IMR-90 (cell line): ENCODE measurements at regions not wholly inside any gene's neighbourhood (a gene's known extent, or its start where the extent isn't known, plus 50 kb on each side); places are given as distances from the start of the nearest gene placed in this dataset.

Source experiments
- ATAC-seq: fragments of 200-7000 bp; cut with Tn5 transposase; 2 replicates; pipeline ENCODE4 v1.9.1; 2020; ENCODE audit warnings: low read depth, mild to moderate bottlenecking, moderate library complexity
- BruUV-seq: library from RNA; stranded (reverse); fragments of 400-500 nt; replicated peaks from 2 replicates; lab custom pipeline; 2021; lab: Mats Ljungman, UMichigan
- CTCF ChIA-PET: fragments of 300-600 bp; formaldehyde crosslinking; extraction: SDS; loops from one replicate; lab custom pipeline; 2021; ENCODE audit warnings: antibody characterized with exemption; lab: Yijun Ruan, JAX
- POLR2A ChIA-PET: fragments of 300-600 bp; sonication (Branson Sonifier 250); formaldehyde crosslinking; loops from one replicate; lab custom pipeline; 2022; ENCODE audit warnings: antibody characterized with exemption; ENCODE audit not compliant: unreplicated experiment; lab: Charles Lee
- DNase-seq: peaks from one replicate; pipeline ENCODE4 v3.0.0; 2013
- H2AFZ ChIP-seq: replicated peaks from 2 replicates; pipeline ENCODE3; 2013; ENCODE audit warnings: low read length, mild to moderate bottlenecking; ENCODE audit not compliant: poor library complexity
- H2AK5ac ChIP-seq: 2 replicates; pipeline ENCODE4 v1.6.1; 2013; ENCODE audit warnings: low read depth, low read length, inconsistent platforms
- H2AK9ac ChIP-seq: replicated peaks from 2 replicates; pipeline ENCODE3; 2013; ENCODE audit warnings: mild to moderate bottlenecking, low read depth, low read length, moderate library complexity; ENCODE audit not compliant: poor library complexity
- H2BK120ac ChIP-seq: 2 replicates; pipeline ENCODE4 v1.6.1; 2013; ENCODE audit warnings: low read depth, low read length, inconsistent platforms
- H2BK15ac ChIP-seq: 3 replicates; pipeline ENCODE4 v1.6.1; 2013; ENCODE audit warnings: low read depth, low read length, inconsistent platforms
- H2BK20ac ChIP-seq: 2 replicates; pipeline ENCODE4 v1.6.1; 2013; ENCODE audit warnings: low read depth, mild to moderate bottlenecking, inconsistent platforms, low read length, moderate library complexity
- H2BK5ac ChIP-seq: 2 replicates; pipeline ENCODE4 v1.6.1; 2013; ENCODE audit warnings: mild to moderate bottlenecking, low read depth, low read length, inconsistent platforms; ENCODE audit not compliant: poor library complexity, severe bottlenecking
- H3K14ac ChIP-seq: replicated peaks from 2 replicates; pipeline ENCODE4 v1.6.1; 2013; ENCODE audit warnings: low read depth, low read length, inconsistent platforms
- H3K18ac ChIP-seq: 2 replicates; pipeline ENCODE4 v1.6.1; 2013; ENCODE audit warnings: low read depth, low read length, control low read depth
- H3K23ac ChIP-seq: 2 replicates; pipeline ENCODE4 v1.6.1; 2013; ENCODE audit warnings: low read depth, low read length, inconsistent platforms
- H3K27ac ChIP-seq: 2 replicates; pipeline ENCODE4 v1.5.1; 2013; ENCODE audit warnings: mild to moderate bottlenecking, control low read depth, low read length; ENCODE audit not compliant: insufficient read depth
- H3K27me3 ChIP-seq: 2 replicates; pipeline ENCODE4 v1.6.1; 2013; ENCODE audit warnings: low read length; ENCODE audit not compliant: control insufficient read depth, insufficient read depth
- H3K36me3 ChIP-seq: 2 replicates; pipeline ENCODE4 v1.6.1; 2013; ENCODE audit warnings: low read length, mixed read lengths; ENCODE audit not compliant: control insufficient read depth, insufficient read depth
- H3K4ac ChIP-seq: 2 replicates; pipeline ENCODE4 v1.6.1; 2013; ENCODE audit warnings: low read depth, low read length, inconsistent platforms
- H3K4me1 ChIP-seq: 2 replicates; pipeline ENCODE4 v1.6.1; 2013; ENCODE audit warnings: low read length, mixed read lengths; ENCODE audit not compliant: control insufficient read depth, insufficient read depth
- H3K4me2 ChIP-seq: 2 replicates; pipeline ENCODE4 v1.6.1; 2013; ENCODE audit warnings: low read depth, mild to moderate bottlenecking, control low read depth, low read length, moderate library complexity
- H3K4me3 ChIP-seq: 2 replicates; pipeline ENCODE4 v1.5.1; 2013; ENCODE audit warnings: low read depth, mild to moderate bottlenecking, control low read depth, low read length, moderate library complexity; ENCODE audit not compliant: insufficient read depth
- H3K56ac ChIP-seq: 2 replicates; pipeline ENCODE4 v1.6.1; 2013; ENCODE audit warnings: low read length, inconsistent platforms; ENCODE audit not compliant: insufficient read depth; ENCODE audit errors: extremely low read depth
- H3K79me1 ChIP-seq, 2 experiments: 2 replicates each; pipeline ENCODE4 v1.6.1; 2013; ENCODE audit warnings: low read length in 2 of 2, inconsistent platforms in 1 of 2, low read depth in 1 of 2
- H3K9ac ChIP-seq: 2 replicates; pipeline ENCODE4 v1.6.1; 2013; ENCODE audit warnings: low read depth, low read length, control low read depth
- H3K9me1 ChIP-seq: 2 replicates; pipeline ENCODE4 v1.6.1; 2013; ENCODE audit warnings: low read length, inconsistent platforms; ENCODE audit not compliant: insufficient read depth
- H3K9me3 ChIP-seq: 2 replicates; pipeline ENCODE4 v1.6.1; 2013; ENCODE audit warnings: low read length; ENCODE audit not compliant: control insufficient read depth, insufficient read depth
- H4K20me1 ChIP-seq: 2 replicates; pipeline ENCODE4 v1.6.1; 2013; ENCODE audit warnings: low read length, inconsistent platforms; ENCODE audit not compliant: insufficient read depth
- H4K5ac ChIP-seq: 2 replicates; pipeline ENCODE4 v1.6.1; 2013; ENCODE audit warnings: mild to moderate bottlenecking, low read depth, low read length, control low read depth
- H4K8ac ChIP-seq, 2 experiments: 2 replicates each; pipeline ENCODE4 v1.6.1; 2013; ENCODE audit warnings: low read depth in 2 of 2, low read length in 2 of 2, control low read depth in 1 of 2, inconsistent platforms in 1 of 2
- H4K91ac ChIP-seq: 2 replicates; pipeline ENCODE4 v1.6.1; 2013; ENCODE audit warnings: low read depth, low read length, inconsistent platforms; ENCODE audit not compliant: insufficient read depth
- BHLHE40 ChIP-seq: fragments of 150-350 bp; IDR thresholded peaks from 2 replicates; pipeline ENCODE4 v1.6.1; 2016; ENCODE audit warnings: mild to moderate bottlenecking, low read depth, low read length
- MAZ ChIP-seq: IDR thresholded peaks from 2 replicates; pipeline ENCODE4 v1.6.1; 2012; ENCODE audit warnings: low read depth, mild to moderate bottlenecking, low read length, improper control_type of control experiment, moderate library complexity, borderline replicate concordance
- NFE2L2 ChIP-seq: fragments of 150-350 bp; IDR thresholded peaks from 2 replicates; pipeline ENCODE4 v1.6.1; 2016; ENCODE audit warnings: low read depth, mild to moderate bottlenecking, low read length
- POLR2A ChIP-seq: IDR thresholded peaks from 2 replicates; pipeline ENCODE4 v1.6.1; 2012; ENCODE audit warnings: mild to moderate bottlenecking, low read depth, low read length
- RAD21 ChIP-seq: IDR thresholded peaks from 2 replicates; pipeline ENCODE4 v1.6.1; 2012; ENCODE audit warnings: low read length, improper control_type of control experiment
- WGBS, 2 experiments: methylation state at CpG; one replicate each; pipeline versions ENCODE4 v1.1.5 to v1.1.7; 2013; ENCODE audit warnings: missing lambda C conversion rate in 2 of 2; ENCODE audit not compliant: insufficient read length in 1 of 2; ENCODE audit errors: extremely low coverage in 2 of 2; 5-methylcytosine and 5-hydroxymethylcytosine counted together
- dilution Hi-C: fragments of 300-500 bp; cut with HindIII; formaldehyde crosslinking; loops from one replicate; pipeline ENCODE4 v1.14.3; 2018; ENCODE audit warnings: low sequenced_read_pairs; ENCODE audit not compliant: unreplicated experiment
- in situ Hi-C: fragments of 300-500 bp; cut with MboI; formaldehyde crosslinking; loops from 3 replicates; pipeline ENCODE4 v1.14.3; 2019; ENCODE audit warnings: low sequenced_read_pairs, inconsistent platforms, mixed read lengths
- intact Hi-C: fragments of 100-400 bp; cut with micrococcal nuclease; formaldehyde crosslinking; loops from 2 replicates; pipeline ENCODE4 v1.10.0; 2022
- TF ChIP-seq, protein P1 (sequence below): fragments of 150-350 bp; IDR thresholded peaks from 2 replicates; pipeline ENCODE4 v1.6.1; 2016; ENCODE audit warnings: low read depth, mild to moderate bottlenecking, low read length, moderate library complexity, borderline replicate concordance
- TF ChIP-seq, protein P2 (sequence below): fragments of 150-350 bp; IDR thresholded peaks from 2 replicates; pipeline ENCODE4 v1.6.1; 2017; ENCODE audit warnings: mild to moderate bottlenecking, antibody characterized with exemption, low read length, low read depth
- TF ChIP-seq, protein P3 (sequence below): conservative IDR thresholded peaks from 2 replicates; pipeline ENCODE4 v1.5.1; 2012; ENCODE audit warnings: mild to moderate bottlenecking, low read depth, low read length, improper control_type of control experiment

DNA sequence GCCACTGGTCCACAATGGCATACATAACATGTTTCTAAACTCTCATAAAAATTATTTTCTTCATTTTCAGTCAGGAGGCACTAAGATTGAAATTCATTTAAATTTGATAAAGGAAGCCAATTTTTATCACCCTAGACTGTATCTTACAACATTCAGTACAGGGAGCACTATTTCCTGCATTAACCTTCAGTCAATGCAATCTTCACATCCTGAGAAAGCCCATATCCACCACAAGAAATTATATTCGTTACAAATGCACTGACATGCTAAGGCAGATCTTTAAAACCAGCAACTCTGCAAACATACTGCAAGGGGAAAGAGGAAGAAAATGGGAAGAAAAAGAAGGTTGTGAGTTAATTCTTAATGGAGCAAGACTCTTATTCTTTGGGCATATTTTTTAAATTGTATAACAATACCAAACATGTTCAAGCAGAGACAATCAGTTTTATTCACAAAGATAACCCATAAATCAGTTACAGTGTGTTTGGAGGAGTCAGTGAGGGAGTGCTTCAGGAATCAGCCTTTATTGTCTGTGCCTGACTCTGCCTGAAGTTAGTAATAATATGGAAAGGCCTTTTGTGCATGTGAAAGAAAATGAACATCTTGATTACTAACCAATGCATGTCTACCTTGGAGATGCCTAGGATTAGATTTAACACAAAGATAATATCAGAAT lies 370.1 kb downstream of the FBXO15 start:
- H3K23ac ChIP-seq: no peak overlapping the region
- peak overlapping the region; percentile 69; the same call in 1 of the 2 replicates for H3K18ac ChIP-seq
- no peaks in the 10 kb centered on the region for H3K9me3 ChIP-seq
- POLR2A ChIA-PET: no interaction called here
- H4K91ac ChIP-seq: no peak overlapping the region
- H3K4me1 ChIP-seq: peaks cover 2% of the 10 kb centered on the region; the same call in 1 of the 2 replicates
- in situ Hi-C loops: no loop called here
- no peak overlapping the region for H2BK120ac ChIP-seq
- H2BK15ac ChIP-seq: no peak overlapping the region
- no peaks in the 10 kb centered on the region for H4K20me1 ChIP-seq
- no peaks in the 10 kb centered on the region for H3K9me1 ChIP-seq
- H2AK9ac ChIP-seq: no peak overlapping the region
- no peak overlapping the region for H4K5ac ChIP-seq
- no peaks in the 10 kb centered on the region for H3K36me3 ChIP-seq
- H2BK5ac ChIP-seq: no peak overlapping the region
- ATAC-seq (no peak), DNase-seq (no peak)
- dilution Hi-C loops: no loop called here
- no peak overlapping the region for H2AK5ac ChIP-seq
- no peaks in the 10 kb centered on the region for H3K27me3 ChIP-seq
- H3K79me1 ChIP-seq: no peaks in the 10 kb centered on the region
- no peak overlapping the region for H3K4me2 ChIP-seq
- no TSS peak for BruUV-seq
- no peak overlapping the region for H3K27ac ChIP-seq
- WGBS, 2 experiments: no CpG with 5 or more reads among the region's 1 CpG
- H3K9ac ChIP-seq: no peak overlapping the region
- H3K4me3 ChIP-seq: no peak overlapping the region
- no peak overlapping the region for H3K56ac ChIP-seq
- H4K8ac ChIP-seq: no peak overlapping the region
- intact Hi-C loops: no loop called here
- H2AFZ ChIP-seq: no peak overlapping the region
- TF ChIP-seq POLR2A (no peak), MAZ (no peak), NFE2L2 (no peak), RAD21 (no peak), BHLHE40 (no peak)
- TF ChIP-seq, protein P1, sequence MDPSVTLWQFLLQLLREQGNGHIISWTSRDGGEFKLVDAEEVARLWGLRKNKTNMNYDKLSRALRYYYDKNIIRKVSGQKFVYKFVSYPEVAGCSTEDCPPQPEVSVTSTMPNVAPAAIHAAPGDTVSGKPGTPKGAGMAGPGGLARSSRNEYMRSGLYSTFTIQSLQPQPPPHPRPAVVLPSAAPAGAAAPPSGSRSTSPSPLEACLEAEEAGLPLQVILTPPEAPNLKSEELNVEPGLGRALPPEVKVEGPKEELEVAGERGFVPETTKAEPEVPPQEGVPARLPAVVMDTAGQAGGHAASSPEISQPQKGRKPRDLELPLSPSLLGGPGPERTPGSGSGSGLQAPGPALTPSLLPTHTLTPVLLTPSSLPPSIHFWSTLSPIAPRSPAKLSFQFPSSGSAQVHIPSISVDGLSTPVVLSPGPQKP: no peak
- TF ChIP-seq, protein P2, sequence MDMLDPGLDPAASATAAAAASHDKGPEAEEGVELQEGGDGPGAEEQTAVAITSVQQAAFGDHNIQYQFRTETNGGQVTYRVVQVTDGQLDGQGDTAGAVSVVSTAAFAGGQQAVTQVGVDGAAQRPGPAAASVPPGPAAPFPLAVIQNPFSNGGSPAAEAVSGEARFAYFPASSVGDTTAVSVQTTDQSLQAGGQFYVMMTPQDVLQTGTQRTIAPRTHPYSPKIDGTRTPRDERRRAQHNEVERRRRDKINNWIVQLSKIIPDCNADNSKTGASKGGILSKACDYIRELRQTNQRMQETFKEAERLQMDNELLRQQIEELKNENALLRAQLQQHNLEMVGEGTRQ: no peak
- TF ChIP-seq, protein P3, sequence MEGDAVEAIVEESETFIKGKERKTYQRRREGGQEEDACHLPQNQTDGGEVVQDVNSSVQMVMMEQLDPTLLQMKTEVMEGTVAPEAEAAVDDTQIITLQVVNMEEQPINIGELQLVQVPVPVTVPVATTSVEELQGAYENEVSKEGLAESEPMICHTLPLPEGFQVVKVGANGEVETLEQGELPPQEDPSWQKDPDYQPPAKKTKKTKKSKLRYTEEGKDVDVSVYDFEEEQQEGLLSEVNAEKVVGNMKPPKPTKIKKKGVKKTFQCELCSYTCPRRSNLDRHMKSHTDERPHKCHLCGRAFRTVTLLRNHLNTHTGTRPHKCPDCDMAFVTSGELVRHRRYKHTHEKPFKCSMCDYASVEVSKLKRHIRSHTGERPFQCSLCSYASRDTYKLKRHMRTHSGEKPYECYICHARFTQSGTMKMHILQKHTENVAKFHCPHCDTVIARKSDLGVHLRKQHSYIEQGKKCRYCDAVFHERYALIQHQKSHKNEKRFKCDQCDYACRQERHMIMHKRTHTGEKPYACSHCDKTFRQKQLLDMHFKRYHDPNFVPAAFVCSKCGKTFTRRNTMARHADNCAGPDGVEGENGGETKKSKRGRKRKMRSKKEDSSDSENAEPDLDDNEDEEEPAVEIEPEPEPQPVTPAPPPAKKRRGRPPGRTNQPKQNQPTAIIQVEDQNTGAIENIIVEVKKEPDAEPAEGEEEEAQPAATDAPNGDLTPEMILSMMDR: no peak
- H3K4ac ChIP-seq: no peak overlapping the region
- no peak overlapping the region for H3K14ac ChIP-seq
- CTCF ChIA-PET: no interaction called here
- no peak overlapping the region for H2BK20ac ChIP-seq
